Activated naive CD4-positive, alpha-beta T cell treated with anti-CD3 and anti-CD28 coated beads, Interleukin-2, amount 10 ng/mL, durations not matched to agents 7 days and 5 days (primary cell): ENCODE measurements at regions not wholly inside any gene's neighbourhood (a gene's known extent, or its start where the extent isn't known, plus 50 kb on each side); places are given as distances from the start of the nearest gene placed in this dataset.

Experiments used
- CTCF ChIA-PET: fragments of 350-600 bp; sonication (Branson Sonifier 250); formaldehyde crosslinking; loops from one replicate; lab custom pipeline; 2021; ENCODE audit warnings: antibody characterized with exemption; lab: Charles Lee
- DNase-seq: peaks from one replicate; pipeline ENCODE4 v3.0.0-alpha.2; 2020
- H3K27ac Mint-ChIP-seq: one replicate; pipeline ENCODE4 v1.8.0; 2021; ENCODE audit warnings: mild to moderate bottlenecking, moderate library complexity, mixed read lengths
- H3K27me3 Mint-ChIP-seq: one replicate; pipeline ENCODE4 v1.8.0; 2021; ENCODE audit warnings: mild to moderate bottlenecking, mixed read lengths
- H3K36me3 Mint-ChIP-seq: one replicate; pipeline ENCODE4 v1.8.0; 2021; ENCODE audit warnings: mixed read lengths
- H3K4me1 Mint-ChIP-seq: one replicate; pipeline ENCODE4 v1.8.0; 2021; ENCODE audit warnings: mixed read lengths
- H3K4me3 Mint-ChIP-seq: one replicate; pipeline ENCODE4 v1.8.0; 2021; ENCODE audit warnings: mild to moderate bottlenecking, moderate library complexity, mixed read lengths
- H3K9me3 Mint-ChIP-seq: one replicate; pipeline ENCODE4 v1.8.0; 2021; ENCODE audit warnings: mixed read lengths

GRCh38 chr20:52818491-52818890 lies 153.7 kb upstream of the TSHZ2 start:
- DNase-seq: no peak
- Mint-ChIP-seq H3K27ac (no peak overlapping the region), H3K4me3 (no peak overlapping the region), H3K4me1 (no peaks in the 10 kb centered on the region), H3K36me3 (no peaks in the 10 kb centered on the region), H3K9me3 (no peaks in the 10 kb centered on the region), H3K27me3 (no peaks in the 10 kb centered on the region)
- CTCF ChIA-PET: no interaction called here

GRCh38 chr20:52817981-52818380 lies 154.2 kb upstream of the TSHZ2 start:
- Mint-ChIP-seq H3K36me3 (no peaks in the 10 kb centered on the region), H3K4me3 (no peak overlapping the region), H3K9me3 (no peaks in the 10 kb centered on the region), H3K27ac (no peak overlapping the region), H3K27me3 (no peaks in the 10 kb centered on the region), H3K4me1 (no peaks in the 10 kb centered on the region)
- CTCF ChIA-PET: interaction anchor here (0.6 kb wide), 1 partner anchor 1122 kb away, joined by 3 read pairs; no protein-coding TSS in a partner anchor
- no peak for DNase-seq

GRCh38 chr20:52817511-52817910 lies 154.6 kb upstream of the TSHZ2 start:
- no peak overlapping the region for H3K27ac Mint-ChIP-seq
- no peak for DNase-seq
- no peak overlapping the region for H3K4me3 Mint-ChIP-seq
- no peaks in the 10 kb centered on the region for H3K9me3 Mint-ChIP-seq
- H3K4me1 Mint-ChIP-seq: no peaks in the 10 kb centered on the region
- CTCF ChIA-PET: interaction anchor here (0.6 kb wide), 1 partner anchor 1122 kb away, joined by 3 read pairs; no protein-coding TSS in a partner anchor
- H3K27me3 Mint-ChIP-seq: no peaks in the 10 kb centered on the region
- no peaks in the 10 kb centered on the region for H3K36me3 Mint-ChIP-seq

DNA sequence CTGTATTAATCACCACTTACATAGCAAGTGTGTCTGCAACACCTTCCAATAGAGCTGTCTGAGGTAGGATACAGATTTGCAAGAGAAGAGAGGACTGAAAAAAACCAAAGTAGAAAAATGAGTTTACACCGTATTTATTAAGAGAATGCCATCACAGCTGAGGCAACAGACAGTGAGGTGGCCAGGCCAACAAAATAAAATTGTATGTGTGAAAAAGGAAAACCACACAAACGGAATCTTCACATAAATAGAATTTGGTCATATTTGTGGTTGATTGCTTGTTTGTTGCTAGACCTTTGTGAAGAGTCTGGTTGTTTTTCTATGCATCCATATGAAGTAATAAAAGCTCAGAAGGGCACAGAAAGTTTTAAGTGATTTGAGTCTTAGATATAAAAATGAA lies 157.8 kb upstream of the TSHZ2 start:
- no peak for DNase-seq
- Mint-ChIP-seq H3K27me3 (peaks cover 4% of the 10 kb centered on the region), H3K36me3 (no peaks in the 10 kb centered on the region), H3K4me3 (no peak overlapping the region), H3K9me3 (no peaks in the 10 kb centered on the region), H3K27ac (no peak overlapping the region), H3K4me1 (no peaks in the 10 kb centered on the region)
- CTCF ChIA-PET: no interaction called here

DNA sequence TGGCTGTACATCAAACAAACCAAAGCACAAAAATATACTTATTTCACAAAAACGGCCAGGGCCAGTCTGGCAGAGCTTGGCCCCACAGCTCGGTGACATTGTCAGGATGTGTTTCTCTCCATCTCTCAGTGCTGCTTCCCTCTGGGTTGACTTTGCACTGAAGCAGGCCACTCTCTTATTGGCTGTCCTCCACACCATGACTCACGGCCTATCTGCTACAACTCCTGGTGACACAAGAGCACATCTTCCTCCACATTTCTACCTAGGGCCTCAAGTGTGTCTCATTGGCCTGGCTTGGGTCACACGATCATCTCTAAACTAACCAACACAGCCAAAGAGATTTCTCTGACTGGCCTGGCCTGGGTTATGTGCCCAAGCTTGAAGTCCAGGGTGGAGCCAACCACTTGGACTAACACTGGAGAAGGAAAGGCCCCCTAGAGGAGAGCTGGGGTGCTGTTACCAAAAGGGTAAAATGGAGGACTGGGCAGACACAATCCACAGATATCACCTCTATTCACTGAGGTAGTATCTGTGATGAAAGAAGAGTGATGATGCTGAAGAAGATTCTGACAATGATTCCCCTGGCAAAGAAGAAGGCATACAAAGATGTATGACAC lies 159.8 kb upstream of the TSHZ2 start:
- no peaks in the 10 kb centered on the region for H3K9me3 Mint-ChIP-seq
- H3K4me3 Mint-ChIP-seq: no peak overlapping the region
- CTCF ChIA-PET: no interaction called here
- H3K27me3 Mint-ChIP-seq: peaks cover 7% of the 10 kb centered on the region
- H3K4me1 Mint-ChIP-seq: no peaks in the 10 kb centered on the region
- DNase-seq: no peak
- no peaks in the 10 kb centered on the region for H3K36me3 Mint-ChIP-seq
- no peak overlapping the region for H3K27ac Mint-ChIP-seq

- DNase-seq: no peak
- H3K36me3 Mint-ChIP-seq: no peaks in the 10 kb centered on the region
- H3K27me3 Mint-ChIP-seq: peaks cover 7% of the 10 kb centered on the region
- H3K9me3 Mint-ChIP-seq: no peaks in the 10 kb centered on the region
- CTCF ChIA-PET: no interaction called here
- no peak overlapping the region for H3K27ac Mint-ChIP-seq
- no peaks in the 10 kb centered on the region for H3K4me1 Mint-ChIP-seq
- H3K4me3 Mint-ChIP-seq: no peak overlapping the region
Observed at GRCh38 chr20:52809003-52809402, 163.2 kb upstream of the TSHZ2 start.

DNA sequence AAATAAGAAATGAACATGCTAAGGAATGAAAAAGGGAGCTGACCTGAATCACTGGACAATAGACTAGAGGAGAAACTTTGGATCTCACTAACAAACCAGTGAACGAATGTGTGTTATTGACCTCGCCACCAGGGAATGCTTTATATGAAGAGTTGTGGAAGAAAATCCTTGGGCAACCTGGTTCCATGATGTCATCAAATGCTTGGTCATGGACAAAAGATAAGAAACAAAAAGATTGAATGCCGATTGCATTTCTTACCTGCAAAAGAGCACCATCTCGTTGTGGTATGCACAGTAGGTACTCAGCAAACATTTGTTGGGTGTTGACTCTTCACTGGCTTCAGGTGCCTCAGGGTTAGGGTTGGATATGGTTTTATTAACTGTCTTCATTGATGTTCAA lies 165.2 kb upstream of the TSHZ2 start:
- H3K4me3 Mint-ChIP-seq: no peak overlapping the region
- CTCF ChIA-PET: no interaction called here
- H3K9me3 Mint-ChIP-seq: no peaks in the 10 kb centered on the region
- H3K36me3 Mint-ChIP-seq: no peaks in the 10 kb centered on the region
- H3K27me3 Mint-ChIP-seq: peaks cover 3% of the 10 kb centered on the region
- H3K4me1 Mint-ChIP-seq: no peaks in the 10 kb centered on the region
- no peak overlapping the region for H3K27ac Mint-ChIP-seq
- DNase-seq: no peak

GRCh38 chr20:52805843-52806242 lies 166.3 kb upstream of the TSHZ2 start:
- no peak for DNase-seq
- no peak overlapping the region for H3K4me3 Mint-ChIP-seq
- CTCF ChIA-PET: no interaction called here
- H3K27ac Mint-ChIP-seq: no peak overlapping the region
- H3K4me1 Mint-ChIP-seq: no peaks in the 10 kb centered on the region
- H3K27me3 Mint-ChIP-seq: peaks cover 3% of the 10 kb centered on the region
- no peaks in the 10 kb centered on the region for H3K9me3 Mint-ChIP-seq
- H3K36me3 Mint-ChIP-seq: no peaks in the 10 kb centered on the region

- no peak overlapping the region for H3K4me3 Mint-ChIP-seq
- no peak overlapping the region for H3K27ac Mint-ChIP-seq
- CTCF ChIA-PET: no interaction called here
- no peaks in the 10 kb centered on the region for H3K36me3 Mint-ChIP-seq
- H3K9me3 Mint-ChIP-seq: no peaks in the 10 kb centered on the region
- DNase-seq: no peak
- no peaks in the 10 kb centered on the region for H3K4me1 Mint-ChIP-seq
- H3K27me3 Mint-ChIP-seq: peaks cover 3% of the 10 kb centered on the region
Observed at GRCh38 chr20:52805296-52805571, 166.9 kb upstream of the TSHZ2 start.

GRCh38 chr20:52804497-52805295 lies 167.5 kb upstream of the TSHZ2 start:
- Mint-ChIP-seq H3K9me3 (no peaks in the 10 kb centered on the region), H3K4me1 (no peaks in the 10 kb centered on the region), H3K27me3 (peaks cover 3% of the 10 kb centered on the region), H3K27ac (no peak overlapping the region), H3K36me3 (no peaks in the 10 kb centered on the region), H3K4me3 (no peak overlapping the region)
- no peak for DNase-seq
- CTCF ChIA-PET: no interaction called here

DNA sequence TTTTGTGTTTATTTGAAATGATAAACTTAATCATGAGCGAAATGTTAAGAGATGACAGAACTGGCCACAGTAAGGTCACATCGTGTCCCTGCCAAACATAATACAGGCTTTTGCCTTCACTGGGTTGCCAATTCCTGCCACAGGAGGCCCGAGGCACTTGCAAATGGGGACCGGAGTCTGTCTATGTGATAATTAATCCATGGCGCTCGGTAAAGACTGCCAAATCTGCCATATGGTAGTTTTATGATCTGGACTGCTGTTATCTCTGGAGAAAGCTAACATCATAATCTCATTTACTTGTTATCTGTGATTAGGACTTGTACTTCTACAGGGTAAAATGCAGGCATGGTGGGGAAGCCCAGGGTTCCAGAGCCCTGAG lies 170.5 kb upstream of the TSHZ2 start:
- DNase-seq: no peak
- no peaks in the 10 kb centered on the region for H3K4me1 Mint-ChIP-seq
- CTCF ChIA-PET: no interaction called here
- no peaks in the 10 kb centered on the region for H3K9me3 Mint-ChIP-seq
- no peak overlapping the region for H3K27ac Mint-ChIP-seq
- H3K27me3 Mint-ChIP-seq: no peaks in the 10 kb centered on the region
- H3K4me3 Mint-ChIP-seq: no peak overlapping the region
- no peaks in the 10 kb centered on the region for H3K36me3 Mint-ChIP-seq

DNA sequence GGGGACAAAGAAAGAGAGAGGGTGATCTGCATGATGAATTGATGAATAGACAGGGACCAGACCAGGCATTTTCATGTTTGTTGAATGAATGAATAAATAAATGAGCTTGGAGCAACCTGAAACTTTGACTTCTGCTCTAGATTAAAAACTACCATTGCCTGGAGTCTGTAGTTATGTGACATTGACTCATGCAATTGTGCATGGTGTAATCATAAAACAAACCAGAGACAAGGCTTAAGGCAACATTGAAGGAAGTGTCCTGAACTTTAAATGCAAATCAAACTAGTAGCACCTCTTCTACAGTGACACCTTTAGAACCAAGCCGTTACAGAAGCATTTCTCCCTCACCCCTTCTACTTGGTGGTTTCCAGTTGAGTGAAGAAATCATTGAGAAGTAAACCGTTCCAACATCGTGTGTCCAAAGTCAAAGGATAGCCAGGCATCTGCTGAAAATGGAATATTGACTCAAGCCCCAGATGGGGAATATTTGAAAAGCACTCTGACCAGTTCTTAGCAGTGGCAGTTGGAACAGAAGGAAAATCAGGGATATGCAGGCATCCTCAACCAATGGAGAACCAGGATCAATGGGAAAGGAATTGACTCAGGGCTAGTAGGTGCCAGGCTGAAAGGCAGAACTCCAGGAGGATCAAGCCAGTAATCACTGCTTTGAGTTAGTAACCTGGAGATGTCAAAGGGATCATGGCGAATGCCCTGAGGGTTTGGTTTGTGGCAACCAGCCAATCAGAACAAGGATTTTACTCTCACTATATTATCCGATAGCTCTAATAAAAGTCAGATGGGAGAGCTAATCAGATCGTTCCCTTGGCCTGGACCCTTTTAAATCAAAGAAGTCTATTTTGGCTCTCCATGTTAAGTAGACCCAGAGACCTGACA lies 171.2 kb upstream of the TSHZ2 start:
- no peaks in the 10 kb centered on the region for H3K36me3 Mint-ChIP-seq
- H3K4me3 Mint-ChIP-seq: no peak overlapping the region
- no peaks in the 10 kb centered on the region for H3K9me3 Mint-ChIP-seq
- no peak overlapping the region for H3K27ac Mint-ChIP-seq
- no peak for DNase-seq
- no peaks in the 10 kb centered on the region for H3K4me1 Mint-ChIP-seq
- CTCF ChIA-PET: no interaction called here
- no peaks in the 10 kb centered on the region for H3K27me3 Mint-ChIP-seq

DNA sequence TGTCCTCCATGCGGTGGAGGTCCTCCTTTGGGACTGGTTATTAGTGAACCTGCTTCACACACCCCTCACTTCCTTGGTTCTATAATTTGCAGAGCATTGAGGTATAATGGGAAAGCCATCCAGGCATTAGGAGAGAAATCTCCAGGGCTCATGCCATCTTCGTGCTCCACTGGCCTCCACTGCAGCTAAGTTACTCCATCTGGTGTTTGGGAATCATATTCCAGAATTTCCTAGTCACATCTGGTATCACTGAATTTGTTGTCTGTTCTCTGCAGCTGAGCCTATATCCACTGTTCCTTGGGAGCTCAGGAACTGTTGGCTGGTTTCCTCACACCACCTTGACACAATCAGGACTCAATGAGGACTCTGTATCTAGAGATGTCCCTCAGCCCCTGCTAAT lies 173.0 kb upstream of the TSHZ2 start:
- no peak for DNase-seq
- Mint-ChIP-seq H3K4me1 (no peaks in the 10 kb centered on the region), H3K4me3 (no peak overlapping the region), H3K36me3 (no peaks in the 10 kb centered on the region), H3K27me3 (no peaks in the 10 kb centered on the region), H3K9me3 (no peaks in the 10 kb centered on the region), H3K27ac (no peak overlapping the region)
- CTCF ChIA-PET: no interaction called here

DNA sequence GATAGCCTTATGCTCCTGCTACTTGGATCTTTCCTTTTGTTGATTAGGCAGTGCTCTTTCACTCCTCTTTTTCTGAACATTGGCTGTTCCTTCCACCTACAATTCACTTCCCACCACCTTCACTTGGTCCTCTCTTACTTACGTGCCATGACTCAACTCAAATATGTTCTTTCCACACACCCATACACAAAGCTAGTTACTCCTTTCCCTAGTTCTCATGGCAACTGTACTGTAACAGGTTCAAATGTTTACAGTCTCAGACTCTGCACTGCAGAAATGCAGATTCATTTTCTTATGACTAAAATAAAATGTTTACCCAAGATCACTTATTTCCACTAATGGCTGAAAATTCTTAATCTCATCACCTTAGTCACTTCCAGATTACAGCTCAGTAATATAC lies 174.0 kb upstream of the TSHZ2 start:
- no peaks in the 10 kb centered on the region for H3K4me1 Mint-ChIP-seq
- no peak overlapping the region for H3K27ac Mint-ChIP-seq
- H3K4me3 Mint-ChIP-seq: no peak overlapping the region
- no peaks in the 10 kb centered on the region for H3K36me3 Mint-ChIP-seq
- CTCF ChIA-PET: no interaction called here
- DNase-seq: no peak
- H3K9me3 Mint-ChIP-seq: no peaks in the 10 kb centered on the region
- no peaks in the 10 kb centered on the region for H3K27me3 Mint-ChIP-seq

GRCh38 chr20:52794853-52795252 lies 177.3 kb upstream of the TSHZ2 start:
- no peak for DNase-seq
- Mint-ChIP-seq H3K36me3 (no peaks in the 10 kb centered on the region), H3K27ac (no peak overlapping the region), H3K4me3 (no peak overlapping the region), H3K27me3 (no peaks in the 10 kb centered on the region), H3K9me3 (no peaks in the 10 kb centered on the region), H3K4me1 (no peaks in the 10 kb centered on the region)
- CTCF ChIA-PET: no interaction called here
